Tibial nerve (tissue), 4 donors: ENCODE measurements at regions not wholly inside any gene's neighbourhood (a gene's known extent, or its start where the extent isn't known, plus 50 kb on each side); places are given as distances from the start of the nearest gene placed in this dataset.

ENCODE experiments used
- EP300 ChIP-seq, 2 donors: sonication (generic); formaldehyde crosslinking; IDR thresholded peaks; one replicate each; pipeline ENCODE4 v1.6.1; 2017; ENCODE audit warnings: antibody characterized with exemption in 2 of 2, mild to moderate bottlenecking in 1 of 2
- POLR2A ChIP-seq, 2 donors: fragments of 450-650 bp; IDR thresholded peaks; one replicate each; pipeline ENCODE4 v1.6.1; 2017; ENCODE audit warnings: antibody characterized with exemption in 2 of 2, mild to moderate bottlenecking in 2 of 2, moderate library complexity in 2 of 2
- TF ChIP-seq, protein P1 (sequence below), 5 experiments: fragments of 200-600 bp in 3 of 5; fragments of 450-650 bp in 2 of 5; sonication (generic) in 3 of 5; IDR thresholded peaks; one replicate each; pipeline ENCODE4 v1.5.1; 2016 to 2019; ENCODE audit warnings: antibody characterized with exemption in 5 of 5, mild to moderate bottlenecking in 3 of 5, moderate library complexity in 2 of 5

DNA sequence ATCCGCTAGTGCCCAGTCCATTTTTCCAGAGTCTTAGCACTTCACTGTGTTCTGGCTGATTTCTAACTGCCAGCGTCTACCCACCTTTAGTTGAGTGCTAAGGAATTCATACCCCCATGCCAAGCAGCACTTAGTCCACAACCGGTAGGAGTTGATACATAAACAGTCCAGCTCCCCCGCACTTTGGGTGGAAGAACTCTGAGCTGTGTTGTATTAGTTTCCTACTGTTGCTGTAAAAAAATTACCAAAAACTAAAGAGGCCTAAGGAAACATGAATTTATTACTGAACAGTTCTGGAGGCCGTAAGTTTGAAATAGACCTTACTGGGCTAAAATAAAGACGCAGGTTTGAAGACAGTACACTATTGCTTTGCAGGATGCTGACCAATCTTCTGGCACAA, 87.6 kb downstream of the SLC24A2 start:
- TF ChIP-seq, protein P1, sequence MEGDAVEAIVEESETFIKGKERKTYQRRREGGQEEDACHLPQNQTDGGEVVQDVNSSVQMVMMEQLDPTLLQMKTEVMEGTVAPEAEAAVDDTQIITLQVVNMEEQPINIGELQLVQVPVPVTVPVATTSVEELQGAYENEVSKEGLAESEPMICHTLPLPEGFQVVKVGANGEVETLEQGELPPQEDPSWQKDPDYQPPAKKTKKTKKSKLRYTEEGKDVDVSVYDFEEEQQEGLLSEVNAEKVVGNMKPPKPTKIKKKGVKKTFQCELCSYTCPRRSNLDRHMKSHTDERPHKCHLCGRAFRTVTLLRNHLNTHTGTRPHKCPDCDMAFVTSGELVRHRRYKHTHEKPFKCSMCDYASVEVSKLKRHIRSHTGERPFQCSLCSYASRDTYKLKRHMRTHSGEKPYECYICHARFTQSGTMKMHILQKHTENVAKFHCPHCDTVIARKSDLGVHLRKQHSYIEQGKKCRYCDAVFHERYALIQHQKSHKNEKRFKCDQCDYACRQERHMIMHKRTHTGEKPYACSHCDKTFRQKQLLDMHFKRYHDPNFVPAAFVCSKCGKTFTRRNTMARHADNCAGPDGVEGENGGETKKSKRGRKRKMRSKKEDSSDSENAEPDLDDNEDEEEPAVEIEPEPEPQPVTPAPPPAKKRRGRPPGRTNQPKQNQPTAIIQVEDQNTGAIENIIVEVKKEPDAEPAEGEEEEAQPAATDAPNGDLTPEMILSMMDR (IDR thresholded peaks at IDR 0.05): no peak
- TF ChIP-seq EP300 (IDR thresholded peaks at IDR 0.05) (no peak), POLR2A (IDR thresholded peaks at IDR 0.05) (no peak)
